Endodermal cell (in vitro differentiated cells): ENCODE measurements at regions not wholly inside any gene's neighbourhood (a gene's known extent, or its start where the extent isn't known, plus 50 kb on each side); places are given as distances from the start of the nearest gene placed in this dataset.

Source experiments
- DNase-seq: peaks from one replicate; pipeline ENCODE4 v3.0.0-alpha.2; 2017
- H3K27ac ChIP-seq: 2 replicates; pipeline ENCODE4 v1.5.1; 2013; ENCODE audit warnings: mild to moderate bottlenecking, low read depth, low read length, moderate library complexity
- H3K27me3 ChIP-seq: 2 replicates; pipeline ENCODE4 v1.6.1; 2013; ENCODE audit warnings: mild to moderate bottlenecking, low read length, moderate library complexity; ENCODE audit not compliant: insufficient read depth, control insufficient read depth, poor library complexity, severe bottlenecking
- H3K36me3 ChIP-seq: 2 replicates; pipeline ENCODE4 v1.7.0; 2013; ENCODE audit warnings: mild to moderate bottlenecking, low read length, moderate library complexity; ENCODE audit not compliant: control insufficient read depth, insufficient read depth
- H3K4me1 ChIP-seq: one replicate; pipeline ENCODE4 v1.7.0; 2013; ENCODE audit warnings: low read length; ENCODE audit not compliant: control insufficient read depth, insufficient read depth
- H3K4me3 ChIP-seq: 2 replicates; pipeline ENCODE4 v1.5.1; 2013; ENCODE audit warnings: mild to moderate bottlenecking, low read length, moderate library complexity
- H3K9ac ChIP-seq: 2 replicates; pipeline ENCODE4 v1.6.1; 2013; ENCODE audit warnings: mild to moderate bottlenecking, low read length, moderate library complexity; ENCODE audit not compliant: poor library complexity, severe bottlenecking; ENCODE audit errors: extremely low read depth
- H3K9me3 ChIP-seq: 2 replicates; pipeline ENCODE4 v1.6.1; 2013; ENCODE audit warnings: mild to moderate bottlenecking, low read length, moderate library complexity; ENCODE audit not compliant: control insufficient read depth
- H3K27ac Mint-ChIP-seq: 2 replicates; pipeline ENCODE4 v1.8.0; 2020; ENCODE audit warnings: mixed read lengths
- H3K27me3 Mint-ChIP-seq: 2 replicates; pipeline ENCODE4 v1.8.0; 2021; ENCODE audit warnings: mild to moderate bottlenecking, mixed read lengths; ENCODE audit not compliant: insufficient read depth
- H3K36me3 Mint-ChIP-seq: 2 replicates; pipeline ENCODE4 v1.8.0; 2020; ENCODE audit warnings: low read depth, mixed read lengths
- H3K4me1 Mint-ChIP-seq: 2 replicates; pipeline ENCODE4 v1.8.0; 2020; ENCODE audit warnings: mixed read lengths
- H3K4me3 Mint-ChIP-seq: 2 replicates; pipeline ENCODE4 v1.8.0; 2020; ENCODE audit warnings: mild to moderate bottlenecking, moderate library complexity, mixed read lengths
- H3K9me3 Mint-ChIP-seq: 2 replicates; pipeline ENCODE4 v1.8.0; 2020; ENCODE audit warnings: mild to moderate bottlenecking, mixed read lengths
- CTCF ChIP-seq: fragments of 200-600 bp; sonication (generic); conservative IDR thresholded peaks from 2 replicates; pipeline ENCODE4 v1.5.0; 2021; ENCODE audit warnings: antibody characterized with exemption, mild to moderate bottlenecking
- WGBS, 2 experiments: methylation state at CpG; one replicate each; pipeline versions ENCODE4 v1.1.5 to v1.1.7; 2013; ENCODE audit warnings: missing lambda C conversion rate in 2 of 2, mixed read lengths in 1 of 2; ENCODE audit not compliant: insufficient coverage in 1 of 2, insufficient read length in 1 of 2; 5-methylcytosine and 5-hydroxymethylcytosine counted together

- H3K4me3 ChIP-seq = no peak overlapping the region
- no peak overlapping the region for H3K27ac ChIP-seq
- H3K9me3 Mint-ChIP-seq = no peaks in the 10 kb centered on the region
- DNase-seq = no peak
- H3K9me3 ChIP-seq = no peaks in the 10 kb centered on the region
- H3K36me3 ChIP-seq = no peaks in the 10 kb centered on the region
- no peaks in the 10 kb centered on the region for H3K4me1 ChIP-seq
- H3K36me3 Mint-ChIP-seq = no peaks in the 10 kb centered on the region
- no peaks in the 10 kb centered on the region for H3K4me1 Mint-ChIP-seq
- no peaks in the 10 kb centered on the region for H3K27me3 Mint-ChIP-seq
- no peak overlapping the region for H3K4me3 Mint-ChIP-seq
- WGBS, 2 experiments = 100% methylated on average over 1 of the region's 1 CpG; no CpG with 5 or more reads in 1 of the 2 experiments
- H3K27me3 ChIP-seq = no peaks in the 10 kb centered on the region
- no peak overlapping the region for H3K27ac Mint-ChIP-seq
- H3K9ac ChIP-seq = no peak overlapping the region
- no peak for TF ChIP-seq CTCF
Measured at GRCh38 chr10:4427532-4427931, 398.5 kb upstream of the AKR1E2 start.

GRCh38 chr10:4426866-4427265, 399.1 kb upstream of the AKR1E2 start:
- H3K9me3 ChIP-seq = no peaks in the 10 kb centered on the region

GRCh38 chr10:4409319-4409718, 416.7 kb upstream of the AKR1E2 start:
- TF ChIP-seq CTCF = no peak
- H3K27ac Mint-ChIP-seq = no peak overlapping the region
- no peaks in the 10 kb centered on the region for H3K9me3 Mint-ChIP-seq
- no peak overlapping the region for H3K27ac ChIP-seq
- no peak overlapping the region for H3K9ac ChIP-seq
- H3K9me3 ChIP-seq = no peaks in the 10 kb centered on the region
- WGBS, 2 experiments = 94 to 100% methylated on average over 1 to 2 of the region's 2 CpGs
- H3K27me3 ChIP-seq = no peaks in the 10 kb centered on the region
- H3K4me1 ChIP-seq = no peaks in the 10 kb centered on the region
- no peak overlapping the region for H3K4me3 Mint-ChIP-seq
- no peak for DNase-seq
- H3K27me3 Mint-ChIP-seq = no peaks in the 10 kb centered on the region
- no peaks in the 10 kb centered on the region for H3K36me3 Mint-ChIP-seq
- H3K4me3 ChIP-seq = no peak overlapping the region
- no peaks in the 10 kb centered on the region for H3K4me1 Mint-ChIP-seq
- no peaks in the 10 kb centered on the region for H3K36me3 ChIP-seq

More at GRCh38 chr10:4426866-4427265, 399.1 kb upstream of the AKR1E2 start:
- no peak for TF ChIP-seq CTCF
- Histone ChIP-seq H3K36me3 (no peaks in the 10 kb centered on the region), H3K27ac (no peak overlapping the region), H3K9ac (no peak overlapping the region), H3K4me1 (no peaks in the 10 kb centered on the region), H3K4me3 (no peak overlapping the region), H3K27me3 (no peaks in the 10 kb centered on the region)
- Mint-ChIP-seq H3K36me3 (no peaks in the 10 kb centered on the region), H3K27me3 (no peaks in the 10 kb centered on the region), H3K4me1 (no peaks in the 10 kb centered on the region), H3K27ac (no peak overlapping the region), H3K4me3 (no peak overlapping the region), H3K9me3 (no peaks in the 10 kb centered on the region)
- DNase-seq = no peak
- 83% methylated on average over 1 of the region's 1 CpG; no CpG with 5 or more reads in 1 of the 2 experiments for WGBS, 2 experiments
